ENCODE measurements at regions not wholly inside any gene's neighbourhood (a gene's known extent, or its start where the extent isn't known, plus 50 kb on each side); places are given as distances from the start of the nearest gene placed in this dataset.
"Not testable (repeated sequence)": the region's sequence is repeated elsewhere in the genome, so short reads cannot be mapped to it uniquely, and the experiment has no call there.

DNA sequence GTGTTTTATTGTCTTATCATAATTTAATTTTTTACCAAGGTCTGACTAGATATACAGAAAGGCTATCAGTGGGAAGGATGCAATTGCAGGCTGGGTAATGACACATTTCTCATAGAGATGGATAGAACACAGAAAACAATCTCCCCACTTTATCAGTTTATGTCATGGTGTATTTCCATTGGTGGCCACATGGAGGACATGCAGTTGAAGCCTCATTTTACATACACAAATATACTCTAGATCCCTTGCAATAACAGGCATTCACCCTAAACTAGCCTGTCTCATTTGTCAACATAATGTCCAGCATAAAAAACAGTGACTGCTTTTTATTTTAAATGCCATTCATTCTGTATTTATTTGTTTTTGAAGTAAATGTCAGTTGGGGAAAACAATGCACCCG, 526.3 kb downstream of the GABRG2 start:
- H3K27ac ChIP-seq, result no peak overlapping the region
- TF ChIP-seq, protein P1, sequence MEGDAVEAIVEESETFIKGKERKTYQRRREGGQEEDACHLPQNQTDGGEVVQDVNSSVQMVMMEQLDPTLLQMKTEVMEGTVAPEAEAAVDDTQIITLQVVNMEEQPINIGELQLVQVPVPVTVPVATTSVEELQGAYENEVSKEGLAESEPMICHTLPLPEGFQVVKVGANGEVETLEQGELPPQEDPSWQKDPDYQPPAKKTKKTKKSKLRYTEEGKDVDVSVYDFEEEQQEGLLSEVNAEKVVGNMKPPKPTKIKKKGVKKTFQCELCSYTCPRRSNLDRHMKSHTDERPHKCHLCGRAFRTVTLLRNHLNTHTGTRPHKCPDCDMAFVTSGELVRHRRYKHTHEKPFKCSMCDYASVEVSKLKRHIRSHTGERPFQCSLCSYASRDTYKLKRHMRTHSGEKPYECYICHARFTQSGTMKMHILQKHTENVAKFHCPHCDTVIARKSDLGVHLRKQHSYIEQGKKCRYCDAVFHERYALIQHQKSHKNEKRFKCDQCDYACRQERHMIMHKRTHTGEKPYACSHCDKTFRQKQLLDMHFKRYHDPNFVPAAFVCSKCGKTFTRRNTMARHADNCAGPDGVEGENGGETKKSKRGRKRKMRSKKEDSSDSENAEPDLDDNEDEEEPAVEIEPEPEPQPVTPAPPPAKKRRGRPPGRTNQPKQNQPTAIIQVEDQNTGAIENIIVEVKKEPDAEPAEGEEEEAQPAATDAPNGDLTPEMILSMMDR (IDR thresholded peaks at IDR 0.05), result no peak
- no peak for TF ChIP-seq POLR2AphosphoS5 (IDR thresholded peaks at IDR 0.05)
- TF ChIP-seq EP300 (IDR thresholded peaks at IDR 0.05), result no peak
- no peak for TF ChIP-seq POLR2A (IDR thresholded peaks at IDR 0.05)
- no peak for DNase-seq (ENCODE audit: low spot score in 2 of 2)
- H3K36me3 ChIP-seq, result no peaks in the 10 kb centered on the region
- H3K27me3 ChIP-seq, result no peaks in the 10 kb centered on the region
- no peak overlapping the region for H3K4me3 ChIP-seq
- H3K4me1 ChIP-seq, result no peaks in the 10 kb centered on the region
- WGBS, result 83% methylated on average over 1 of the region's 1 CpG
- peaks cover 8% of the 10 kb centered on the region for H3K9me3 ChIP-seq

DNA sequence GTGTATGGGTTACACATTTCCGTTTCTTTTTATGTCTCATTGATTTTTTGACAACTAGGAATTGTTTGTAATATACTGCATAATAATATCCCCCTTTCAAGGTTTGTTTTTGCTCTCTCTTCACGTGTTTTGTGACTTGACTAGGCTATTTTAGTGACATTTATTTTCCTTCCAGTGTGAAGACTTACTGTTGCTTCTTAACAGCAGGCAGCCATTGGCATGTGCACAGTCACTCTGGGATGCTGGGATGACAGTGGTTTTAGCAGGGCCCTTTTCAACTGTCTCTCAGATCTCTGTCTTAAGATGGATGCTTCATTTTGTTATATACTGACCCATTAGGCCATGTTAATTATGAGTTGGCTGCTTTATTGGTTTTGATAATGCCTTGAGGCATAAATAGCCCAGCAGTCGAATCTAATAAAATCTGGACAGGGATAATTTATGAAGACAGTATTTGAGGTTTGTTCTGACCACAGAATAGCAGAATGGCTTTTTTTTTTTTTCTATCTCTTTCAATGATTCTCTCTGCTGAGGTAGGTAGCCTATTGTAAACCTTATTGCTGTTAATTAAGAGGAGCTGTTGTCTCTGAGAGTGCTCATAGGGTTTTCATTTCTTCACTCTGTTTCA, 536.0 kb downstream of the GABRG2 start:
- TF ChIP-seq POLR2AphosphoS5 (IDR thresholded peaks at IDR 0.05) (no peak), POLR2A (IDR thresholded peaks at IDR 0.05) (no peak), EP300 (IDR thresholded peaks at IDR 0.05) (no peak)
- TF ChIP-seq, protein P1 (IDR thresholded peaks at IDR 0.05), result no peak
- DNase-seq (ENCODE audit: low spot score in 2 of 2), result no peak
- Histone ChIP-seq H3K4me3 (no peak overlapping the region), H3K4me1 (no peaks in the 10 kb centered on the region), H3K27me3 (no peaks in the 10 kb centered on the region), H3K27ac (no peak overlapping the region), H3K9me3 (peaks cover 6% of the 10 kb centered on the region), H3K36me3 (no peaks in the 10 kb centered on the region)
- WGBS, result 54% methylated on average over 3 of the region's 3 CpGs

DNA sequence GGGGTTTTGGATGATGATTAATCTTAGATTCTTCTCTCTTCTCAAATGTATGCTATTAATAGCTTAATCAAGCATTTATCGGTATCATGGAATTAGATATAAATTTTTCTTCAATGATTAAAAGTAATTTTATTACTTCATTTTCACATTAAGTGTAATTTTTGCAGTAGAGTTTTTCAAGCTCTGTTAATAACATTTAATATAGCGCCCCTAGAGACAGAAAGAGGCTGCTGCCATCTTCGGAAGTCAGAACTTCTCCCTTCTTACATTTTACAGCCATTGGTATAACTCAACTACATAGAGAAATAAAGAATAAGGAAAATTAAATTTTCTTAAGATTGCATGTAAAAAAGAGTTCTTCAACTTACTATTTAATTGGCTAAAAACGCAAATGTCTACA, 540.3 kb downstream of the GABRG2 start:
- 70% methylated on average over 4 of the region's 4 CpGs for WGBS
- Histone ChIP-seq H3K4me1 (no peaks in the 10 kb centered on the region), H3K9me3 (no peaks in the 10 kb centered on the region), H3K36me3 (no peaks in the 10 kb centered on the region), H3K27ac (no peak overlapping the region), H3K27me3 (no peaks in the 10 kb centered on the region), H3K4me3 (no peak overlapping the region)
- no peak for DNase-seq (ENCODE audit: low spot score in 2 of 2)
- TF ChIP-seq POLR2A (IDR thresholded peaks at IDR 0.05) (no peak), EP300 (IDR thresholded peaks at IDR 0.05) (no peak), POLR2AphosphoS5 (IDR thresholded peaks at IDR 0.05) (no peak)
- TF ChIP-seq, protein P1 (IDR thresholded peaks at IDR 0.05), result no peak

DNA sequence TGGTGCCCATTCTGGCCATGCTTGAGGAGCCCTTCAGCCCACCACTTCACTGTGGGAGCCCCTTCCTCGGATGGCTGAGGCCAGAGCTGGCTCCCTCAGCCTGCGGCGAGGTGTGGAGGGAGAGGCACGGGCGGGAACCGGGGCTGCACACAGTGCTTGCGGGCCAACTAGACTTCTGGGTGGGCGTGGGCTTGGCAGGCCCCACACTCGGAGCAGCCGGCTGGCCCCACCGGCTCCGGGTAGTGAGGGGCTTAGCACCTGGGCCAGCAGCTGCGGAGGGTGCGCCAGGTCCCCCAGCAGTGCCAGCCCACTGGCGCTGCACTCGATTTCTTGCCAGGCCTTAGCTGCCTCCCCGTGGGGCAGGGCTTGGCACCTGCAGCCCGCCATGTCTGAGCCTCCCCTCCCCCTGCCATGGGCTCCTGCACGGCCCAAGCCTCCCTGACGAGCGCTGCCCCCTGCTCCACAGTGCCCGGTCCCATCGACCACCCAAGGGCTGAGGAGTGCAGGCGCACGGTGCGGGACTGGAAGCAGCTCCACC, 554.2 kb downstream of the GABRG2 start:
- not testable (repeated sequence) for DNase-seq (ENCODE audit: low spot score in 2 of 2); H3K4me1 ChIP-seq; H3K4me3 ChIP-seq; H3K36me3 ChIP-seq; H3K27ac ChIP-seq; H3K9me3 ChIP-seq; H3K27me3 ChIP-seq
- 93% methylated on average over 8 of the region's 26 CpGs for WGBS

DNA sequence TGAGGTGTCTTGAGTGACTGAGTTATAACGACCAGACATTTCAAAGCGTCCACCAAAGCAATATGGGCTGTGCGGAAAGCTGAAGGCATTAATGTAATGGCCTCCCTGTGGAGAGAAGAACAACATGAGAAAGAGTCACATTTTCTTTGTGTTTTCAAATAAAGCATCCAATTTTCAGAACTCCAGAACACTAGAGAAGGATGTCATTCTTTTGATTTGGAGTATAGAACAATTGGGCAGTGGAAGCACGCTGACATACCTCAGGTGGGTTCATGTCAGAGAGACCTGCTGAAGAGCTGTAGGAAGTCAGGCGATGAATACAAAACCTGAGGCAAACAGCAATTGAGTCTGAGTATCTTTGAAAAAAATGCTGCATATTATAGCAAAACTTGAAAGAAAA, 556.5 kb downstream of the GABRG2 start:
- H3K27ac ChIP-seq, result no peak overlapping the region
- DNase-seq (ENCODE audit: low spot score in 2 of 2), result no peak
- no peak overlapping the region for H3K4me3 ChIP-seq
- WGBS, result 92% methylated on average over 5 of the region's 5 CpGs
- no peaks in the 10 kb centered on the region for H3K27me3 ChIP-seq
- H3K4me1 ChIP-seq, result no peaks in the 10 kb centered on the region
- no peaks in the 10 kb centered on the region for H3K36me3 ChIP-seq
- TF ChIP-seq EP300 (IDR thresholded peaks at IDR 0.05) (no peak), POLR2A (IDR thresholded peaks at IDR 0.05) (no peak), POLR2AphosphoS5 (IDR thresholded peaks at IDR 0.05) (no peak)
- TF ChIP-seq, protein P1 (IDR thresholded peaks at IDR 0.05), result no peak
- H3K9me3 ChIP-seq, result no peaks in the 10 kb centered on the region

DNA sequence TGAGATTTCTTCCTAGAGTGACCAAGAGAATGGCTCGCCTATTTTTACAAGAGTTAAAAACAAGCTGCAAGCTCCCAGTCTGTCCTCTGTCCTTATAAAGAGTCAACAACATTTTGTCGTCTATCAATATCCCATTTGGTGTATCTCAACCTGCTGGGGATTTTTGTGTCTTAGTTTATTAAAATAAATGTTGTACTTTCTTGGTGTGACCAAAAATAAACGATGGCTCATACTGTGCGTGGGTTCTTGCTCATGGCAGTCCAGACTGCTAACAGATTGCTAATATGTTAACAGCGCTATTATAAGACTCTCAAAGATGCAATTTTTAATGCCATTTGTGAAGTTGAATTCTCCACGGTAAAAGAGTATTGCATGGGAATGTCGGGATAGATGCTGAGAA, 569.9 kb downstream of the GABRG2 start:
- H3K27me3 ChIP-seq, result no peaks in the 10 kb centered on the region
- TF ChIP-seq, protein P1 (IDR thresholded peaks at IDR 0.05), result no peak
- no peak for TF ChIP-seq EP300 (IDR thresholded peaks at IDR 0.05)
- TF ChIP-seq POLR2A (IDR thresholded peaks at IDR 0.05), result no peak
- no peak for TF ChIP-seq POLR2AphosphoS5 (IDR thresholded peaks at IDR 0.05)
- H3K9me3 ChIP-seq, result peaks cover 14% of the 10 kb centered on the region
- no peaks in the 10 kb centered on the region for H3K36me3 ChIP-seq
- DNase-seq (ENCODE audit: low spot score in 2 of 2), result no peak
- H3K4me1 ChIP-seq, result no peaks in the 10 kb centered on the region
- no peak overlapping the region for H3K4me3 ChIP-seq
- no peak overlapping the region for H3K27ac ChIP-seq
- WGBS, result 88% methylated on average over 7 of the region's 7 CpGs
